GM23338 (cell line): ENCODE measurements at regions not wholly inside any gene's neighbourhood (a gene's known extent, or its start where the extent isn't known, plus 50 kb on each side); places are given as distances from the start of the nearest gene placed in this dataset.

Experiments
- ATAC-seq: fragments of 200-7000 bp; cut with Tn5 transposase; 3 replicates; pipeline ENCODE4 v1.9.1; 2020
- DNase-seq: peaks from one replicate; pipeline ENCODE4 v3.0.0-alpha.2; 2015; ENCODE audit warnings: low spot score
- H2AFZ ChIP-seq: fragments of 200-600 bp; sonication (generic); 2 replicates; pipeline ENCODE4 v1.8.0; 2016; ENCODE audit warnings: antibody characterized with exemption, mild to moderate bottlenecking, moderate library complexity
- H3F3A ChIP-seq: fragments of 200-600 bp; sonication (generic); replicated peaks from 2 replicates; pipeline ENCODE4 v1.8.0; 2017; ENCODE audit warnings: antibody characterized with exemption, mixed run types, low read depth
- H3K27ac ChIP-seq: fragments of 200-600 bp; sonication (generic); 2 replicates; pipeline ENCODE4 v1.6.1; 2016; ENCODE audit warnings: low read depth
- H3K27me3 ChIP-seq: fragments of 200-600 bp; sonication (generic); 2 replicates; pipeline ENCODE4 v1.8.0; 2016; ENCODE audit warnings: mild to moderate bottlenecking, mixed run types, moderate library complexity; ENCODE audit not compliant: insufficient read depth
- H3K36me3 ChIP-seq: fragments of 200-600 bp; sonication (generic); 2 replicates; pipeline ENCODE4 v1.8.0; 2016; ENCODE audit warnings: mild to moderate bottlenecking; ENCODE audit not compliant: insufficient read depth
- H3K4me1 ChIP-seq: fragments of 200-600 bp; sonication (generic); 2 replicates; pipeline ENCODE4 v1.8.0; 2016; ENCODE audit warnings: mild to moderate bottlenecking, moderate library complexity; ENCODE audit not compliant: insufficient read depth
- H3K4me2 ChIP-seq: fragments of 200-600 bp; sonication (generic); 2 replicates; pipeline ENCODE4 v1.7.1; 2017; ENCODE audit warnings: mixed run types
- H3K4me3 ChIP-seq: fragments of 200-600 bp; sonication (generic); 2 replicates; pipeline ENCODE4 v1.6.1; 2016; ENCODE audit warnings: mixed run types
- H3K79me2 ChIP-seq: fragments of 200-600 bp; sonication (generic); replicated peaks from 2 replicates; pipeline ENCODE4 v1.8.0; 2017; ENCODE audit warnings: mild to moderate bottlenecking; ENCODE audit not compliant: insufficient read depth
- H3K9me2 ChIP-seq: fragments of 200-600 bp; sonication (generic); 2 replicates; pipeline ENCODE4 v1.8.0; 2017; ENCODE audit not compliant: insufficient read depth
- H4K20me1 ChIP-seq: fragments of 200-600 bp; sonication (generic); replicated peaks from 2 replicates; pipeline ENCODE4 v1.8.0; 2017; ENCODE audit warnings: mild to moderate bottlenecking; ENCODE audit not compliant: insufficient read depth
- H3K27ac Mint-ChIP-seq: 2 replicates; pipeline ENCODE4 v1.8.0; 2020; ENCODE audit warnings: inconsistent platforms, mild to moderate bottlenecking, moderate library complexity, mixed read lengths
- H3K27me3 Mint-ChIP-seq: 3 replicates; pipeline ENCODE4 v1.8.0; 2022; ENCODE audit warnings: low read depth, mild to moderate bottlenecking, moderate library complexity, mixed read lengths, inconsistent platforms; ENCODE audit not compliant: insufficient read depth, poor library complexity
- H3K36me3 Mint-ChIP-seq: 3 replicates; pipeline ENCODE4 v1.8.0; 2021; ENCODE audit warnings: low read depth, mild to moderate bottlenecking, inconsistent platforms, moderate library complexity, mixed read lengths
- H3K4me1 Mint-ChIP-seq: 3 replicates; pipeline ENCODE4 v1.8.0; 2020; ENCODE audit warnings: mild to moderate bottlenecking, inconsistent platforms, mixed read lengths
- H3K4me3 Mint-ChIP-seq: 3 replicates; pipeline ENCODE4 v1.8.0; 2021; ENCODE audit warnings: moderate library complexity, mild to moderate bottlenecking, inconsistent platforms, mixed read lengths
- H3K9me3 Mint-ChIP-seq: 3 replicates; pipeline ENCODE4 v1.8.0; 2020; ENCODE audit warnings: moderate library complexity, mild to moderate bottlenecking, inconsistent platforms, mixed read lengths
- CREB1 ChIP-seq: fragments of 250-450 bp; sonication (Bioruptor Pico); IDR thresholded peaks from 2 replicates; pipeline ENCODE4 v1.5.0; 2020; ENCODE audit warnings: low read depth, mild to moderate bottlenecking, moderate library complexity
- CTCF ChIP-seq, 2 experiments: fragments of 200-600 bp in 1 of 2; sonication (generic) in 1 of 2; conservative IDR thresholded peaks; 2 replicates each; pipeline versions ENCODE4 v1.5.1 to v1.6.1; 2016 to 2017; ENCODE audit warnings: antibody characterized with exemption in 2 of 2, low read depth in 2 of 2, mild to moderate bottlenecking in 2 of 2, moderate library complexity in 1 of 2
- ETS1 ChIP-seq: IDR thresholded peaks from 2 replicates; pipeline ENCODE4 v1.6.1; 2016; ENCODE audit warnings: antibody characterized with exemption
- EZH2 ChIP-seq: fragments of 200-600 bp; sonication (generic); IDR thresholded peaks from one replicate; pipeline ENCODE4 v1.8.0; 2017; ENCODE audit warnings: antibody characterized with exemption, mild to moderate bottlenecking, low read depth; ENCODE audit not compliant: unreplicated experiment
- EZH2phosphoT487 ChIP-seq: fragments of 200-600 bp; sonication (generic); IDR thresholded peaks from one replicate; pipeline ENCODE4 v1.8.1; 2018; ENCODE audit warnings: antibody characterized with exemption; ENCODE audit not compliant: unreplicated experiment
- JUNB ChIP-seq: IDR thresholded peaks from one replicate; pipeline ENCODE4 v1.6.1; 2016; ENCODE audit warnings: antibody characterized with exemption; ENCODE audit not compliant: unreplicated experiment
- NANOG ChIP-seq: IDR thresholded peaks from 2 replicates; pipeline ENCODE4 v1.6.1; 2016; ENCODE audit warnings: antibody characterized with exemption, borderline replicate concordance
- POLR2AphosphoS5 ChIP-seq: IDR thresholded peaks from 2 replicates; pipeline ENCODE4 v1.6.1; 2016; ENCODE audit warnings: antibody characterized with exemption, low read depth
- REST ChIP-seq: IDR thresholded peaks from one replicate; pipeline ENCODE4 v1.6.1; 2018; ENCODE audit warnings: antibody characterized with exemption; ENCODE audit not compliant: unreplicated experiment
- STAT1 ChIP-seq: IDR thresholded peaks from one replicate; pipeline ENCODE4 v1.6.1; 2016; ENCODE audit warnings: antibody characterized with exemption; ENCODE audit not compliant: unreplicated experiment
- ZNF114 ChIP-seq: fragments of 250-450 bp; sonication (Bioruptor Pico); IDR thresholded peaks from 2 replicates; pipeline ENCODE4 v1.5.0; 2020; ENCODE audit warnings: mild to moderate bottlenecking, moderate library complexity
- ZNF331 ChIP-seq: fragments of 250-450 bp; sonication (Bioruptor Pico); IDR thresholded peaks from 2 replicates; pipeline ENCODE4 v1.5.0; 2020; ENCODE audit warnings: low read depth, mild to moderate bottlenecking, moderate library complexity
- ZNF462 ChIP-seq: fragments of 250-450 bp; sonication (Bioruptor Pico); IDR thresholded peaks from 2 replicates; pipeline ENCODE4 v1.5.0; 2020; ENCODE audit warnings: mild to moderate bottlenecking, moderate library complexity

- no peak overlapping the region for H3K4me3 Mint-ChIP-seq
- H3K27ac Mint-ChIP-seq, result no peak overlapping the region
- peaks cover 4% of the 10 kb centered on the region for H3K27me3 Mint-ChIP-seq
- Histone ChIP-seq H3K27ac (no peak overlapping the region), H3K4me2 (no peak overlapping the region), H3K9me2 (peaks cover 28% of the 10 kb centered on the region), H3K27me3 (no peaks in the 10 kb centered on the region), H3K4me3 (no peak overlapping the region), H3K4me1 (peaks cover 4% of the 10 kb centered on the region; the same call in 1 of the 2 replicates), H3K79me2 (no peaks in the 10 kb centered on the region), H4K20me1 (no peaks in the 10 kb centered on the region), H2AFZ (no peak overlapping the region), H3F3A (no peaks in the 10 kb centered on the region), H3K36me3 (no peaks in the 10 kb centered on the region)
- peaks cover 32% of the 10 kb centered on the region for H3K4me1 Mint-ChIP-seq
- H3K36me3 Mint-ChIP-seq, result no peaks in the 10 kb centered on the region; the same call in 2 of the 3 replicates
- no peaks in the 10 kb centered on the region for H3K9me3 Mint-ChIP-seq
- TF ChIP-seq ZNF331, result no peak
- TF ChIP-seq REST, result no peak
- no peak for TF ChIP-seq EZH2
- no peak for TF ChIP-seq ZNF462
- TF ChIP-seq STAT1, result no peak
- no peak for TF ChIP-seq JUNB
- no peak for TF ChIP-seq CREB1 (CRISPR knock-in tag)
- no peak for TF ChIP-seq NANOG
- no peak for TF ChIP-seq POLR2AphosphoS5
- no peak for TF ChIP-seq EZH2phosphoT487
- no peak for TF ChIP-seq ZNF114
- no peak for TF ChIP-seq ETS1
- TF ChIP-seq CTCF (conservative IDR thresholded peaks at IDR 0.05; ENCODE audit: low read depth in 2 of 2), result no peak
- no peak for ATAC-seq
- no peak for DNase-seq
Measured at GRCh38 chr2:60361498-60361897, 192.0 kb downstream of the BCL11A start.
